Activated CD4-positive, alpha-beta memory T cell treated with anti-CD3 and anti-CD28 coated beads for 36 hours (primary cell): ENCODE measurements at regions not wholly inside any gene's neighbourhood (a gene's known extent, or its start where the extent isn't known, plus 50 kb on each side); places are given as distances from the start of the nearest gene placed in this dataset.
"Not testable (repeated sequence)": the region's sequence is repeated elsewhere in the genome, so short reads cannot be mapped to it uniquely, and the experiment has no call there.

Experiments used
- CTCF ChIA-PET: fragments of 350-600 bp; sonication (Branson Sonifier 250); formaldehyde crosslinking; loops from one replicate; lab custom pipeline; 2021; ENCODE audit warnings: antibody characterized with exemption, inconsistent platforms; lab: Charles Lee
- POLR2A ChIA-PET: fragments of 350-600 bp; sonication (Branson Sonifier 250); formaldehyde crosslinking; loops from one replicate; lab custom pipeline; 2021; ENCODE audit warnings: antibody characterized with exemption; lab: Charles Lee
- DNase-seq: peaks from one replicate; pipeline ENCODE4 v3.0.0-alpha.2; 2020
- H3K27ac Mint-ChIP-seq: one replicate; pipeline ENCODE4 v1.8.0; 2021; ENCODE audit warnings: mixed read lengths
- H3K27me3 Mint-ChIP-seq: one replicate; pipeline ENCODE4 v1.8.0; 2021; ENCODE audit warnings: mixed read lengths
- H3K36me3 Mint-ChIP-seq: one replicate; pipeline ENCODE4 v1.8.0; 2021; ENCODE audit warnings: mixed read lengths
- H3K4me1 Mint-ChIP-seq: one replicate; pipeline ENCODE4 v1.8.0; 2021; ENCODE audit warnings: low read depth, mixed read lengths
- H3K4me3 Mint-ChIP-seq: one replicate; pipeline ENCODE4 v1.8.0; 2021; ENCODE audit warnings: mild to moderate bottlenecking, mixed read lengths
- H3K9me3 Mint-ChIP-seq: one replicate; pipeline ENCODE4 v1.8.0; 2021; ENCODE audit warnings: mixed read lengths
- intact Hi-C: fragments of 100-400 bp; cut with micrococcal nuclease; formaldehyde crosslinking; loops from one replicate; pipeline ENCODE4 v1.15.1; 2023

- CTCF ChIA-PET, result no interaction called here
- H3K9me3 Mint-ChIP-seq, result no peaks in the 10 kb centered on the region
- H3K27me3 Mint-ChIP-seq, result no peaks in the 10 kb centered on the region
- no peak overlapping the region for H3K4me3 Mint-ChIP-seq
- H3K36me3 Mint-ChIP-seq, result no peaks in the 10 kb centered on the region
- H3K27ac Mint-ChIP-seq, result no peak overlapping the region
- intact Hi-C loops, result no loop called here
- H3K4me1 Mint-ChIP-seq, result peaks cover 13% of the 10 kb centered on the region
- POLR2A ChIA-PET, result no interaction called here
- no peak for DNase-seq
Measured at GRCh38 chr9:89686621-89687020, 81.8 kb downstream of the GADD45G start.

GRCh38 chr9:89687188-89687587 lies 82.4 kb downstream of the GADD45G start:
- Mint-ChIP-seq H3K4me3 (no peak overlapping the region), H3K27me3 (no peaks in the 10 kb centered on the region), H3K36me3 (no peaks in the 10 kb centered on the region), H3K9me3 (no peaks in the 10 kb centered on the region), H3K4me1 (peaks cover 18% of the 10 kb centered on the region), H3K27ac (no peak overlapping the region)
- ChIA-PET POLR2A (no interaction called here), CTCF (no interaction called here)
- intact Hi-C loops, result no loop called here
- DNase-seq, result no peak

- ChIA-PET CTCF (no interaction called here), POLR2A (no interaction called here)
- Mint-ChIP-seq H3K4me1 (peaks cover 19% of the 10 kb centered on the region), H3K4me3 (no peak overlapping the region), H3K27ac (no peak overlapping the region), H3K9me3 (no peaks in the 10 kb centered on the region), H3K36me3 (no peaks in the 10 kb centered on the region), H3K27me3 (no peaks in the 10 kb centered on the region)
- DNase-seq, result no peak
- intact Hi-C loops, result no loop called here
Measured at GRCh38 chr9:89687848-89688247, 83.0 kb downstream of the GADD45G start.

GRCh38 chr9:89689321-89689720 lies 84.5 kb downstream of the GADD45G start:
- intact Hi-C loops, H3K27me3 Mint-ChIP-seq, H3K27ac Mint-ChIP-seq, H3K4me3 Mint-ChIP-seq, H3K36me3 Mint-ChIP-seq, H3K9me3 Mint-ChIP-seq, CTCF ChIA-PET, POLR2A ChIA-PET: not testable (repeated sequence)
- peak; percentile 19 for DNase-seq
- peaks cover 19% of the 10 kb centered on the region for H3K4me1 Mint-ChIP-seq

- intact Hi-C loops, result no loop called here
- H3K9me3 Mint-ChIP-seq, result no peaks in the 10 kb centered on the region
- H3K4me3 Mint-ChIP-seq, result no peak overlapping the region
- no peak overlapping the region for H3K27ac Mint-ChIP-seq
- H3K27me3 Mint-ChIP-seq, result no peaks in the 10 kb centered on the region
- POLR2A ChIA-PET, result interaction anchor here (0.9 to 1.1 kb wide), 2 partner anchors 11 to 294 kb away, joined by 3 read pairs; no protein-coding TSS in a partner anchor
- H3K36me3 Mint-ChIP-seq, result no peaks in the 10 kb centered on the region
- DNase-seq, result no peak
- CTCF ChIA-PET, result no interaction called here
- H3K4me1 Mint-ChIP-seq, result peaks cover 19% of the 10 kb centered on the region
Measured at GRCh38 chr9:89690334-89690912, 85.6 kb downstream of the GADD45G start.

GRCh38 chr9:89695441-89695891 lies 90.7 kb downstream of the GADD45G start:
- H3K9me3 Mint-ChIP-seq, result no peaks in the 10 kb centered on the region
- H3K4me3 Mint-ChIP-seq, result no peak overlapping the region
- no peaks in the 10 kb centered on the region for H3K27me3 Mint-ChIP-seq
- intact Hi-C loops, result no loop called here
- H3K27ac Mint-ChIP-seq, result no peak overlapping the region
- DNase-seq, result no peak
- CTCF ChIA-PET, result no interaction called here
- peaks cover 22% of the 10 kb centered on the region for H3K4me1 Mint-ChIP-seq
- POLR2A ChIA-PET, result interaction anchor here (1.6 kb wide), 1 partner anchor 36 kb away, joined by 5 read pairs; no protein-coding TSS in a partner anchor
- no peaks in the 10 kb centered on the region for H3K36me3 Mint-ChIP-seq

GRCh38 chr9:89695979-89696378 lies 91.2 kb downstream of the GADD45G start:
- H3K27me3 Mint-ChIP-seq, H3K4me3 Mint-ChIP-seq, H3K9me3 Mint-ChIP-seq, intact Hi-C loops, DNase-seq, CTCF ChIA-PET, H3K36me3 Mint-ChIP-seq, H3K27ac Mint-ChIP-seq: not testable (repeated sequence)
- H3K4me1 Mint-ChIP-seq, result peaks cover 20% of the 10 kb centered on the region
- POLR2A ChIA-PET, result interaction anchor here (1.6 kb wide), 1 partner anchor 35 kb away, joined by 5 read pairs; no protein-coding TSS in a partner anchor

GRCh38 chr9:89696780-89697179 lies 92.0 kb downstream of the GADD45G start:
- POLR2A ChIA-PET, result no interaction called here
- DNase-seq, result no peak
- no peak overlapping the region for H3K27ac Mint-ChIP-seq
- no peaks in the 10 kb centered on the region for H3K27me3 Mint-ChIP-seq
- H3K4me3 Mint-ChIP-seq, result no peak overlapping the region
- H3K4me1 Mint-ChIP-seq, result peaks cover 21% of the 10 kb centered on the region
- no peaks in the 10 kb centered on the region for H3K36me3 Mint-ChIP-seq
- CTCF ChIA-PET, result no interaction called here
- H3K9me3 Mint-ChIP-seq, result no peaks in the 10 kb centered on the region
- intact Hi-C loops, result no loop called here

GRCh38 chr9:89697553-89697952 lies 92.7 kb downstream of the GADD45G start:
- POLR2A ChIA-PET, result interaction anchor here (0.7 kb wide), 1 partner anchor 445 kb away, joined by 3 read pairs; no protein-coding TSS in a partner anchor
- DNase-seq, result no peak
- Mint-ChIP-seq H3K27me3 (no peaks in the 10 kb centered on the region), H3K4me1 (peaks cover 23% of the 10 kb centered on the region), H3K9me3 (no peaks in the 10 kb centered on the region), H3K27ac (no peak overlapping the region), H3K36me3 (no peaks in the 10 kb centered on the region), H3K4me3 (no peak overlapping the region)
- intact Hi-C loops, result no loop called here
- CTCF ChIA-PET, result interaction anchor here (1.9 kb wide), 1 partner anchor 95 kb away, joined by 6 read pairs; no protein-coding TSS in a partner anchor

GRCh38 chr9:89698411-89699005 lies 93.7 kb downstream of the GADD45G start:
- CTCF ChIA-PET, result interaction anchor here (1.9 kb wide), 1 partner anchor 96 kb away, joined by 6 read pairs; no protein-coding TSS in a partner anchor
- Mint-ChIP-seq H3K27ac (no peak overlapping the region), H3K4me1 (peaks cover 28% of the 10 kb centered on the region), H3K27me3 (no peaks in the 10 kb centered on the region), H3K36me3 (no peaks in the 10 kb centered on the region), H3K9me3 (no peaks in the 10 kb centered on the region), H3K4me3 (no peak overlapping the region)
- POLR2A ChIA-PET, result no interaction called here
- intact Hi-C loops, result no loop called here
- DNase-seq, result no peak

GRCh38 chr9:89699646-89700045 lies 94.8 kb downstream of the GADD45G start:
- Mint-ChIP-seq H3K9me3 (no peaks in the 10 kb centered on the region), H3K27ac (no peak overlapping the region), H3K4me1 (peaks cover 34% of the 10 kb centered on the region), H3K36me3 (no peaks in the 10 kb centered on the region), H3K4me3 (no peak overlapping the region), H3K27me3 (no peaks in the 10 kb centered on the region)
- intact Hi-C loops, result loop anchor here (2.0 kb wide), 2 partner anchors 281 to 381 kb away; partner anchors contain the start of gene SECISBP2
- DNase-seq, result no peak
- ChIA-PET POLR2A (interaction anchor here (0.8 kb wide), 1 partner anchor 14 kb away, joined by 3 read pairs; no protein-coding TSS in a partner anchor), CTCF (interaction anchor here (1.9 to 3.7 kb wide), 3 partner anchors 96 to 102 kb away, joined by 6 to 13 read pairs (median 8); no protein-coding TSS in a partner anchor)

- peak; percentile 93 for DNase-seq
- no peaks in the 10 kb centered on the region for H3K27me3 Mint-ChIP-seq
- ChIA-PET CTCF (interaction anchor here (0.7 to 3.7 kb wide), 3 partner anchors 9 to 104 kb away, joined by 4 to 13 read pairs (median 8); no protein-coding TSS in a partner anchor), POLR2A (interaction anchor here (0.7 to 1.7 kb wide), 6 partner anchors 9 to 97 kb away, joined by 3 to 5 read pairs (median 4); partner anchors contain the start of gene GADD45G)
- H3K4me3 Mint-ChIP-seq, result peak overlapping the region; percentile 52
- peak overlapping the region; percentile 34 for H3K27ac Mint-ChIP-seq
- H3K9me3 Mint-ChIP-seq, result no peaks in the 10 kb centered on the region
- intact Hi-C loops, result loop anchor here (1.0 to 2.0 kb wide), 5 partner anchors 38 to 383 kb away; partner anchors contain the start of gene SECISBP2
- H3K4me1 Mint-ChIP-seq, result peaks cover 44% of the 10 kb centered on the region
- H3K36me3 Mint-ChIP-seq, result no peaks in the 10 kb centered on the region
Measured at GRCh38 chr9:89701221-89701798, 96.5 kb downstream of the GADD45G start.
